SK-N-SH (cell line): ENCODE measurements at regions not wholly inside any gene's neighbourhood (a gene's known extent, or its start where the extent isn't known, plus 50 kb on each side); places are given as distances from the start of the nearest gene placed in this dataset.

ENCODE experiments used
- EP300 ChIP-seq, 2 experiments: IDR thresholded peaks; 2 replicates each; pipeline versions ENCODE4 v1.4.0 to v1.6.1; 2012; ENCODE audit warnings: borderline replicate concordance in 1 of 2, low read depth in 1 of 2, low read length in 1 of 2
- FOXM1 ChIP-seq: IDR thresholded peaks from 2 replicates; pipeline ENCODE4 v1.4.0; 2012; ENCODE audit warnings: low read depth, mild to moderate bottlenecking
- NFIC ChIP-seq: IDR thresholded peaks from 2 replicates; pipeline ENCODE4 v1.4.0; 2012; ENCODE audit warnings: borderline replicate concordance
- NRF1 ChIP-seq: IDR thresholded peaks from 2 replicates; pipeline ENCODE4 v1.6.1; 2012; ENCODE audit warnings: low read depth, mild to moderate bottlenecking, low read length
- POLR2AphosphoS5 ChIP-seq: IDR thresholded peaks from 2 replicates; pipeline ENCODE4 v1.6.1; 2012; ENCODE audit warnings: low read depth, low read length
- RFX5 ChIP-seq: IDR thresholded peaks from 2 replicates; pipeline ENCODE4 v1.6.1; 2012; ENCODE audit warnings: mild to moderate bottlenecking, improper control_type of control experiment, low read length
- SIN3A ChIP-seq: IDR thresholded peaks from 2 replicates; pipeline ENCODE4 v1.6.1; 2012; ENCODE audit warnings: low read depth, mild to moderate bottlenecking, low read length, moderate library complexity, borderline replicate concordance
- SMC3 ChIP-seq: IDR thresholded peaks from 2 replicates; pipeline ENCODE4 v1.6.1; 2012; ENCODE audit warnings: low read depth, low read length, improper control_type of control experiment
- TF ChIP-seq, protein P1 (sequence below): IDR thresholded peaks from 2 replicates; pipeline ENCODE4; 2012
- TF ChIP-seq, protein P2 (sequence below): fragments of 200-600 bp; sonication (generic); IDR thresholded peaks from 2 replicates; pipeline ENCODE4 v1.6.1; 2017; ENCODE audit warnings: antibody characterized with exemption, mild to moderate bottlenecking, moderate library complexity
- TF ChIP-seq, protein P3 (sequence below): IDR thresholded peaks from 2 replicates; pipeline ENCODE4 v1.6.1; 2012; ENCODE audit warnings: mild to moderate bottlenecking, low read depth, low read length, moderate library complexity

DNA sequence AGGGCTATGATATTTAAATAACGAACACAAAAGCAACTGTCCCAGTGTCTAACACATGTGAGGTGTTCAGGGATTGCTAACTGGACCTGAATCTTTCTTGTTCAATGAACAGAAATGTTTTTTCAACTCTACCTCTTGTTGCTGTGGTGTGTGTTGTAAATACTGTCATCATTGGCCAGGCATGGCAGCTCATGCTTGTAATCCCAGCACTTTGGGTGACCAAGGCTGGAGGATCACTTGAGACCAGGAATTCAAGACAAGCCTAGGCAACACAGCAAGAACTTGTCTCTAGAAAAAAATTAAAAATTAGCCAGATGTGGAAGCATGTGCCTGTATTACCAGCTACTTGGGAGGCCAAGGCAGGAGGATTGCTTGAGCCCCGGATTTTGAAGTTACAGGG lies 1250.9 kb downstream of the TYW1 start:
- TF ChIP-seq EP300 (IDR thresholded peaks at IDR 0.05; ENCODE audit: borderline replicate concordance in 1 of 2, low read depth in 1 of 2, low read length in 1 of 2) = no peak
- TF ChIP-seq, protein P1, sequence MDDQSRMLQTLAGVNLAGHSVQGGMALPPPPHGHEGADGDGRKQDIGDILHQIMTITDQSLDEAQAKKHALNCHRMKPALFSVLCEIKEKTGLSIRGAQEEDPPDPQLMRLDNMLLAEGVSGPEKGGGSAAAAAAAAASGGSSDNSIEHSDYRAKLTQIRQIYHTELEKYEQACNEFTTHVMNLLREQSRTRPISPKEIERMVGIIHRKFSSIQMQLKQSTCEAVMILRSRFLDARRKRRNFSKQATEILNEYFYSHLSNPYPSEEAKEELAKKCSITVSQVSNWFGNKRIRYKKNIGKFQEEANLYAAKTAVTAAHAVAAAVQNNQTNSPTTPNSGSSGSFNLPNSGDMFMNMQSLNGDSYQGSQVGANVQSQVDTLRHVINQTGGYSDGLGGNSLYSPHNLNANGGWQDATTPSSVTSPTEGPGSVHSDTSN = no peak
- no peak for TF ChIP-seq SIN3A
- TF ChIP-seq, protein P2, sequence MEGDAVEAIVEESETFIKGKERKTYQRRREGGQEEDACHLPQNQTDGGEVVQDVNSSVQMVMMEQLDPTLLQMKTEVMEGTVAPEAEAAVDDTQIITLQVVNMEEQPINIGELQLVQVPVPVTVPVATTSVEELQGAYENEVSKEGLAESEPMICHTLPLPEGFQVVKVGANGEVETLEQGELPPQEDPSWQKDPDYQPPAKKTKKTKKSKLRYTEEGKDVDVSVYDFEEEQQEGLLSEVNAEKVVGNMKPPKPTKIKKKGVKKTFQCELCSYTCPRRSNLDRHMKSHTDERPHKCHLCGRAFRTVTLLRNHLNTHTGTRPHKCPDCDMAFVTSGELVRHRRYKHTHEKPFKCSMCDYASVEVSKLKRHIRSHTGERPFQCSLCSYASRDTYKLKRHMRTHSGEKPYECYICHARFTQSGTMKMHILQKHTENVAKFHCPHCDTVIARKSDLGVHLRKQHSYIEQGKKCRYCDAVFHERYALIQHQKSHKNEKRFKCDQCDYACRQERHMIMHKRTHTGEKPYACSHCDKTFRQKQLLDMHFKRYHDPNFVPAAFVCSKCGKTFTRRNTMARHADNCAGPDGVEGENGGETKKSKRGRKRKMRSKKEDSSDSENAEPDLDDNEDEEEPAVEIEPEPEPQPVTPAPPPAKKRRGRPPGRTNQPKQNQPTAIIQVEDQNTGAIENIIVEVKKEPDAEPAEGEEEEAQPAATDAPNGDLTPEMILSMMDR = no peak
- no peak for TF ChIP-seq FOXM1
- TF ChIP-seq POLR2AphosphoS5 = no peak
- TF ChIP-seq NRF1 = no peak
- TF ChIP-seq NFIC = no peak
- TF ChIP-seq SMC3 = no peak
- TF ChIP-seq, protein P3, sequence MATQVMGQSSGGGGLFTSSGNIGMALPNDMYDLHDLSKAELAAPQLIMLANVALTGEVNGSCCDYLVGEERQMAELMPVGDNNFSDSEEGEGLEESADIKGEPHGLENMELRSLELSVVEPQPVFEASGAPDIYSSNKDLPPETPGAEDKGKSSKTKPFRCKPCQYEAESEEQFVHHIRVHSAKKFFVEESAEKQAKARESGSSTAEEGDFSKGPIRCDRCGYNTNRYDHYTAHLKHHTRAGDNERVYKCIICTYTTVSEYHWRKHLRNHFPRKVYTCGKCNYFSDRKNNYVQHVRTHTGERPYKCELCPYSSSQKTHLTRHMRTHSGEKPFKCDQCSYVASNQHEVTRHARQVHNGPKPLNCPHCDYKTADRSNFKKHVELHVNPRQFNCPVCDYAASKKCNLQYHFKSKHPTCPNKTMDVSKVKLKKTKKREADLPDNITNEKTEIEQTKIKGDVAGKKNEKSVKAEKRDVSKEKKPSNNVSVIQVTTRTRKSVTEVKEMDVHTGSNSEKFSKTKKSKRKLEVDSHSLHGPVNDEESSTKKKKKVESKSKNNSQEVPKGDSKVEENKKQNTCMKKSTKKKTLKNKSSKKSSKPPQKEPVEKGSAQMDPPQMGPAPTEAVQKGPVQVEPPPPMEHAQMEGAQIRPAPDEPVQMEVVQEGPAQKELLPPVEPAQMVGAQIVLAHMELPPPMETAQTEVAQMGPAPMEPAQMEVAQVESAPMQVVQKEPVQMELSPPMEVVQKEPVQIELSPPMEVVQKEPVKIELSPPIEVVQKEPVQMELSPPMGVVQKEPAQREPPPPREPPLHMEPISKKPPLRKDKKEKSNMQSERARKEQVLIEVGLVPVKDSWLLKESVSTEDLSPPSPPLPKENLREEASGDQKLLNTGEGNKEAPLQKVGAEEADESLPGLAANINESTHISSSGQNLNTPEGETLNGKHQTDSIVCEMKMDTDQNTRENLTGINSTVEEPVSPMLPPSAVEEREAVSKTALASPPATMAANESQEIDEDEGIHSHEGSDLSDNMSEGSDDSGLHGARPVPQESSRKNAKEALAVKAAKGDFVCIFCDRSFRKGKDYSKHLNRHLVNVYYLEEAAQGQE = no peak
- TF ChIP-seq RFX5 = no peak
